Aorta (tissue), 5 donors: ENCODE measurements at regions not wholly inside any gene's neighbourhood (a gene's known extent, or its start where the extent isn't known, plus 50 kb on each side); places are given as distances from the start of the nearest gene placed in this dataset.

Experiments used
- ATAC-seq: fragments of 200-7000 bp; cut with Tn5 transposase; one replicate; pipeline ENCODE4 v1.9.1; 2022; ENCODE audit warnings: moderate library complexity; ENCODE audit not compliant: low FRiP score
- DNase-seq, 2 donors: peaks; one replicate each; pipeline ENCODE4 v3.0.0-alpha.2; 2020
- H3K27ac ChIP-seq, 2 donors: one replicate each; pipeline ENCODE4 v1.5.1; 2013; ENCODE audit warnings: low read length in 2 of 2, mild to moderate bottlenecking in 2 of 2, moderate library complexity in 2 of 2, control low read depth in 1 of 2, inconsistent platforms in 1 of 2, low read depth in 1 of 2
- H3K27me3 ChIP-seq, 2 donors: one replicate each; pipeline ENCODE4 v1.6.1; 2013; ENCODE audit warnings: control low read depth in 1 of 2, low read length in 1 of 2, mild to moderate bottlenecking in 1 of 2, moderate library complexity in 1 of 2; ENCODE audit not compliant: insufficient read depth in 2 of 2, control insufficient read depth in 1 of 2
- H3K36me3 ChIP-seq, 2 donors: one replicate each; pipeline ENCODE4 v1.6.1; 2013; ENCODE audit warnings: control low read depth in 1 of 2, low read length in 1 of 2, mild to moderate bottlenecking in 1 of 2; ENCODE audit not compliant: insufficient read depth in 2 of 2, control insufficient read depth in 1 of 2
- H3K4me1 ChIP-seq, 2 donors: one replicate each; pipeline ENCODE4 v1.6.1; 2013; ENCODE audit warnings: low read length in 2 of 2, control low read depth in 1 of 2, mild to moderate bottlenecking in 1 of 2, moderate library complexity in 1 of 2; ENCODE audit not compliant: insufficient read depth in 2 of 2, control insufficient read depth in 1 of 2
- H3K4me3 ChIP-seq, 2 donors: one replicate each; pipeline ENCODE4 v1.5.1; 2013; ENCODE audit warnings: low read length in 2 of 2, control low read depth in 1 of 2, mild to moderate bottlenecking in 1 of 2
- H3K9me3 ChIP-seq: one replicate; pipeline ENCODE4 v1.6.1; 2013; ENCODE audit warnings: mild to moderate bottlenecking, low read length; ENCODE audit not compliant: control insufficient read depth
- WGBS, 2 donors: extraction: QIAGEN DNeasy Blood & Tissue Kit; methylation state at CpG; one replicate each; pipeline ENCODE4 v1.1.7; 2013; 5-methylcytosine and 5-hydroxymethylcytosine counted together
- intact Hi-C, 2 donors: fragments of 100-400 bp; cut with DNase I; formaldehyde crosslinking; loops; one replicate each; pipeline versions ENCODE4 v1.14.2 to v1.15.0; 2022
- donor health status: healthy with polysubstance abuse.
- donor health status: Bipolar disorder and iron deficiency.
- donor health status: DM: no; HTN: no; CAD: no.
- donor health status: DM: no; HTN: no; CAD: no.
- donor health status: DM: yes; HTN: yes; CAD: no.

- Histone ChIP-seq H3K9me3 (no peaks in the 10 kb centered on the region), H3K27me3 (no peaks in the 10 kb centered on the region), H3K4me3 (no peak overlapping the region), H3K4me1 (no peaks in the 10 kb centered on the region), H3K27ac (no peak overlapping the region), H3K36me3 (no peaks in the 10 kb centered on the region)
- intact Hi-C loops = no loop called here
- no peak for ATAC-seq
- 69 to 76% methylated on average over 3 of the region's 3 CpGs for WGBS, 2 donors
- no peak for DNase-seq
These were observed 309.2 kb downstream of the SLC16A7 start for GRCh38 chr12:59904874-59905521.

GRCh38 chr12:59911516-59911915, 315.7 kb downstream of the SLC16A7 start:
- Histone ChIP-seq H3K36me3 (no peaks in the 10 kb centered on the region), H3K27ac (no peak overlapping the region), H3K4me1 (no peaks in the 10 kb centered on the region), H3K27me3 (peaks cover 0 to 2% of the 10 kb centered on the region in 2 donors), H3K4me3 (no peak overlapping the region), H3K9me3 (no peaks in the 10 kb centered on the region)
- no peak for DNase-seq
- 83 to 90% methylated on average over 3 of the region's 3 CpGs for WGBS, 2 donors
- no peak for ATAC-seq
- intact Hi-C loops = no loop called here

DNA sequence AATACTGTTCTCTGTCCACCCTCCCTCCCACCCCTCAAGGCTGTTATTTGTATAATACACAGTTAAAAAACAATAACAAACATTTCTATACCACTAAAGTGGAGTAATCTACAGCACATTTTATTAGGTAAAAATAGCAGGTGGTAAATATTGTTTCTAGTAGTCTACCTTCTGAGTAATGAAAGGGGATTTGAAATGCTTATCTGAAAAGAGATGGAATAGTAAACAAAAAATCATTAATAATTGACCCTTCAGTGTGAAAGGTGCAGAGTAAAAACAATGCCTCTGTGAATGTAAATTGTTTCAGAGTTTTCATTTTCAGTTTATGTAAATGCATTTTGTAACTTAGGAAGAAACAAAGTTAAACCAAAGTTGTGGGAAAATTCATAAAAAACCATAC, 321.2 kb downstream of the SLC16A7 start:
- H3K27me3 ChIP-seq = peaks cover 0 to 2% of the 10 kb centered on the region in 2 donors
- no peak overlapping the region for H3K4me3 ChIP-seq
- DNase-seq (no peak), ATAC-seq (no peak)
- intact Hi-C loops = no loop called here
- no peaks in the 10 kb centered on the region for H3K9me3 ChIP-seq
- no peak overlapping the region for H3K27ac ChIP-seq
- H3K4me1 ChIP-seq = no peaks in the 10 kb centered on the region
- H3K36me3 ChIP-seq = no peaks in the 10 kb centered on the region

- WGBS, 2 donors = 72 to 85% methylated on average over 1 of the region's 1 CpG
- H3K27me3 ChIP-seq = no peaks in the 10 kb centered on the region
- no peak overlapping the region for H3K27ac ChIP-seq
- DNase-seq = no peak
- ATAC-seq = no peak
- intact Hi-C loops = no loop called here
- H3K4me3 ChIP-seq = no peak overlapping the region
- H3K9me3 ChIP-seq = no peaks in the 10 kb centered on the region
- H3K36me3 ChIP-seq = no peaks in the 10 kb centered on the region
- no peaks in the 10 kb centered on the region for H3K4me1 ChIP-seq
These were observed 331.2 kb downstream of the SLC16A7 start for GRCh38 chr12:59927032-59927431.

- DNase-seq (no peak), ATAC-seq (no peak)
- Histone ChIP-seq H3K27me3 (no peaks in the 10 kb centered on the region), H3K36me3 (no peaks in the 10 kb centered on the region), H3K4me1 (no peaks in the 10 kb centered on the region), H3K4me3 (no peak overlapping the region), H3K9me3 (no peaks in the 10 kb centered on the region), H3K27ac (no peak overlapping the region)
- intact Hi-C loops = no loop called here
- 87 to 92% methylated on average over 1 of the region's 1 CpG for WGBS, 2 donors
These were observed 332.6 kb downstream of the SLC16A7 start for GRCh38 chr12:59928416-59928815.

- ATAC-seq = no peak
- H3K4me3 ChIP-seq = no peak overlapping the region
- intact Hi-C loops = no loop called here
- no peaks in the 10 kb centered on the region for H3K27me3 ChIP-seq
- WGBS, 2 donors = 86 to 88% methylated on average over 2 of the region's 2 CpGs
- H3K9me3 ChIP-seq = no peaks in the 10 kb centered on the region
- H3K4me1 ChIP-seq = no peaks in the 10 kb centered on the region
- no peak overlapping the region for H3K27ac ChIP-seq
- no peaks in the 10 kb centered on the region for H3K36me3 ChIP-seq
- no peak for DNase-seq
These were observed 333.3 kb downstream of the SLC16A7 start for GRCh38 chr12:59929110-59929509.

DNA sequence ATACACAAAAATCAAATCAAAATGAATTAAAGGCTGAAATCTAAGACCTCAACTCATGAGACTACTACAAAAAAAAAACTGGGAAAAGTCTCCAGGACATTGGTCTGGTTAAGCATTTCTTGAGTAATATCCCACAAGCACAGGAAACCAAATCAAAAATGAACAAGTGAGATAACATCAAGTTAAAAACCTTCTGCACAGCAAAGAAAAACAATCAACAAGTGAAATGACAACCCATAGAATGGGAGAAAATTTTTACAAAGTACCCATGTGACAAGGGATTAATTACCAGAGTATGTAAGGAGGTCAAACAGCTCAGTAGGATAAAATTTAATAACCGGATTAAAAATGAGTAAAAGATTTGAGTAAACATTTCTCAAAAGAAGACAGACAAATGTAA, 338.7 kb downstream of the SLC16A7 start:
- Histone ChIP-seq H3K4me1 (no peaks in the 10 kb centered on the region), H3K36me3 (no peaks in the 10 kb centered on the region), H3K27me3 (no peaks in the 10 kb centered on the region), H3K4me3 (no peak overlapping the region), H3K27ac (no peak overlapping the region), H3K9me3 (no peaks in the 10 kb centered on the region)
- WGBS, 2 donors = 58 to 82% methylated on average over 1 of the region's 1 CpG
- intact Hi-C loops = no loop called here
- no peak for DNase-seq
- no peak for ATAC-seq

GRCh38 chr12:59936534-59936933, 340.7 kb downstream of the SLC16A7 start:
- no peak overlapping the region for H3K4me3 ChIP-seq
- ATAC-seq = no peak
- no peaks in the 10 kb centered on the region for H3K27me3 ChIP-seq
- no peaks in the 10 kb centered on the region for H3K9me3 ChIP-seq
- H3K4me1 ChIP-seq = no peaks in the 10 kb centered on the region
- intact Hi-C loops = no loop called here
- H3K36me3 ChIP-seq = no peaks in the 10 kb centered on the region
- DNase-seq = no peak
- 65 to 68% methylated on average over 3 of the region's 3 CpGs for WGBS, 2 donors
- H3K27ac ChIP-seq = no peak overlapping the region

DNA sequence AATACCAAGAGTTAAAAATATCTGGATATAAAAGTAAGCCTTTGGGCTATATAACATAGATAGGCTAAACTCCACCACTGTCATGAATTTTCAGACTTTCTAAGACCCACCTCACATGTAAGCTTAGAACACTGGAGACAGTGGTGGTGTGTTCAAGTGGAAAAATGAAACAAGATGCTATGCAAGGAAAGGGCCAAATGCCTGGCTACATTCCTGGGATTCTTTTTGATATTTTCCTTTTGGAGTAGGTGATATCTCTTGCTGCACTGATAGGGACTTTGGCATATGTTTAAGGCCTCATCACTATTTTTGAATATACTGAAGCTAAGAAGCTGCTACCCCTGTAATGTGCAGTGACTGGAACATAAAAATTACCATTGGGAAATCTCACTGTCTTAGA, 341.3 kb downstream of the SLC16A7 start:
- ATAC-seq (no peak), DNase-seq (no peak)
- H3K27ac ChIP-seq = no peak overlapping the region
- no peak overlapping the region for H3K4me3 ChIP-seq
- H3K27me3 ChIP-seq = no peaks in the 10 kb centered on the region
- no peaks in the 10 kb centered on the region for H3K36me3 ChIP-seq
- H3K9me3 ChIP-seq = no peaks in the 10 kb centered on the region
- H3K4me1 ChIP-seq = no peaks in the 10 kb centered on the region
- intact Hi-C loops = no loop called here
